ENCODE measurements at regions not wholly inside any gene's neighbourhood (a gene's known extent, or its start where the extent isn't known, plus 50 kb on each side); places are given as distances from the start of the nearest gene placed in this dataset.

GRCh38 chr3:159273608-159274007 is 471.8 kb downstream of the MFSD1 start:
- TF ChIP-seq POLR2A (IDR thresholded peaks at IDR 0.05): no peak
- no peak for TF ChIP-seq CTCF (IDR thresholded peaks at IDR 0.05)
